Stomach (tissue), 8 donors: ENCODE measurements at regions not wholly inside any gene's neighbourhood (a gene's known extent, or its start where the extent isn't known, plus 50 kb on each side); places are given as distances from the start of the nearest gene placed in this dataset.

Experiments
- DNase-seq, 2 donors: peaks; one replicate each; pipeline versions ENCODE4 v3.0.0 to v3.0.0-alpha.2; 2013 to 2019
- H3K27ac ChIP-seq, 5 donors: fragments of 200-600 bp in 4 of 5; sonication (generic) in 4 of 5; one replicate each; pipeline ENCODE4 v1.5.1; 2013 to 2019; ENCODE audit warnings: mild to moderate bottlenecking in 1 of 5, moderate library complexity in 1 of 5
- H3K27me3 ChIP-seq, 3 donors: fragments of 200-600 bp; sonication (generic); one replicate each; pipeline ENCODE4 v1.5.1; 2017 to 2019; ENCODE audit warnings: mixed run types in 1 of 3
- H3K36me3 ChIP-seq, 4 donors: fragments of 200-600 bp; sonication (generic); 1 replicate in 3 of 4; 2 replicates in 1 of 4; pipeline ENCODE4 v1.5.1; 2016 to 2019
- H3K4me1 ChIP-seq, 4 donors: fragments of 200-600 bp; sonication (generic); one replicate each; pipeline ENCODE4 v1.5.1; 2016 to 2019
- H3K4me3 ChIP-seq, 4 donors: fragments of 200-600 bp; sonication (generic) in 3 of 4; one replicate each; pipeline ENCODE4 v1.5.1; 2016 to 2019; ENCODE audit warnings: mild to moderate bottlenecking in 1 of 4
- H3K9me3 ChIP-seq, 4 donors: fragments of 200-600 bp; sonication (generic); one replicate each; pipeline ENCODE4 v1.5.1; 2016 to 2019
- CTCF ChIP-seq, 7 experiments: fragments of 450-650 bp in 4 of 7; fragments of 200-600 bp in 3 of 7; sonication (generic) in 3 of 7; IDR thresholded peaks; one replicate each; pipeline ENCODE4 v1.5.1; 2016 to 2019; ENCODE audit warnings: antibody characterized with exemption in 7 of 7, control low read depth in 2 of 7, mild to moderate bottlenecking in 1 of 7
- EP300 ChIP-seq: sonication (generic); formaldehyde crosslinking; IDR thresholded peaks from one replicate; pipeline ENCODE4 v1.6.1; 2017; ENCODE audit warnings: antibody characterized with exemption
- POLR2A ChIP-seq, 4 donors: fragments of 450-650 bp; IDR thresholded peaks; one replicate each; pipeline ENCODE4 v1.6.1; 2016; ENCODE audit warnings: antibody characterized with exemption in 4 of 4, control low read depth in 2 of 4, mild to moderate bottlenecking in 1 of 4, moderate library complexity in 1 of 4
- POLR2AphosphoS5 ChIP-seq, 3 donors: sonication (generic); formaldehyde crosslinking; IDR thresholded peaks; one replicate each; pipeline ENCODE4 v1.6.1; 2016; ENCODE audit warnings: antibody characterized with exemption in 3 of 3
- WGBS, 5 donors: extraction: QIAGEN DNeasy Blood & Tissue Kit in 3 of 5; methylation state at CpG; one replicate each; pipeline versions ENCODE4 v1.1.5 to v1.1.7; 2013 to 2018; 5-methylcytosine and 5-hydroxymethylcytosine counted together
- intact Hi-C: fragments of 100-400 bp; cut with DNase I; formaldehyde crosslinking; loops from one replicate; pipeline ENCODE4 v1.15.1; 2023; ENCODE audit warnings: low total_unique reads
- donor health status: healthy with polysubstance abuse.
- donor health status: Bipolar disorder and iron deficiency.
- donor health status: healthy.

- H3K27me3 ChIP-seq = no peaks in the 10 kb centered on the region
- intact Hi-C loops = no loop called here
- DNase-seq = no peak
- TF ChIP-seq CTCF (IDR thresholded peaks at IDR 0.05) (no peak), EP300 (no peak), POLR2AphosphoS5 (IDR thresholded peaks at IDR 0.05) (no peak), POLR2A (IDR thresholded peaks at IDR 0.05) (no peak)
- no peaks in the 10 kb centered on the region for H3K36me3 ChIP-seq
- peaks cover 6 to 18% (median 9%) of the 10 kb centered on the region in 4 donors for H3K4me1 ChIP-seq
- no peak overlapping the region for H3K27ac ChIP-seq
- H3K9me3 ChIP-seq = no peaks in the 10 kb centered on the region
- no peak overlapping the region for H3K4me3 ChIP-seq
- 69 to 77% (median 74%) methylated on average over 5 of the region's 5 CpGs for WGBS, 5 donors
These were observed 259.1 kb upstream of the PLET1 start for GRCh38 chr11:112519751-112520150.

GRCh38 chr11:112520354-112520753, 259.7 kb upstream of the PLET1 start:
- no peak for DNase-seq
- 68 to 78% (median 75%) methylated on average over 2 of the region's 2 CpGs for WGBS, 5 donors
- no peak overlapping the region for H3K4me3 ChIP-seq
- TF ChIP-seq EP300 (no peak), POLR2AphosphoS5 (IDR thresholded peaks at IDR 0.05) (no peak), POLR2A (IDR thresholded peaks at IDR 0.05) (no peak), CTCF (IDR thresholded peaks at IDR 0.05) (no peak)
- H3K4me1 ChIP-seq = peaks cover 12 to 24% (median 13%) of the 10 kb centered on the region in 4 donors
- H3K27me3 ChIP-seq = no peaks in the 10 kb centered on the region
- no peak overlapping the region for H3K27ac ChIP-seq
- H3K36me3 ChIP-seq = no peaks in the 10 kb centered on the region
- no peaks in the 10 kb centered on the region for H3K9me3 ChIP-seq
- intact Hi-C loops = no loop called here

GRCh38 chr11:112522536-112522935, 261.9 kb upstream of the PLET1 start:
- intact Hi-C loops = no loop called here
- Histone ChIP-seq H3K4me3 (no peak overlapping the region), H3K27me3 (peaks cover 0 to 4% (median 0%) of the 10 kb centered on the region in 3 donors), H3K36me3 (no peaks in the 10 kb centered on the region), H3K4me1 (peaks cover 13 to 37% (median 25%) of the 10 kb centered on the region in 4 donors), H3K27ac (no peak overlapping the region), H3K9me3 (no peaks in the 10 kb centered on the region)
- no peak for TF ChIP-seq POLR2A (IDR thresholded peaks at IDR 0.05)
- TF ChIP-seq POLR2AphosphoS5 (IDR thresholded peaks at IDR 0.05) = no peak
- no peak for TF ChIP-seq CTCF (IDR thresholded peaks at IDR 0.05)
- TF ChIP-seq EP300 = no peak
- 52 to 84% (median 68%) methylated on average over 1 of the region's 1 CpG for WGBS, 5 donors
- no peak for DNase-seq

GRCh38 chr11:112523031-112523430, 262.4 kb upstream of the PLET1 start:
- peaks cover 0 to 4% (median 0%) of the 10 kb centered on the region in 3 donors for H3K27me3 ChIP-seq
- peak in 1 of 2 donors; percentile 25 for DNase-seq
- intact Hi-C loops = no loop called here
- peaks cover 13 to 37% (median 25%) of the 10 kb centered on the region in 4 donors for H3K4me1 ChIP-seq
- peak overlapping the region in 1 of 5 donors; percentile 13 for H3K27ac ChIP-seq
- WGBS, 5 donors = 29 to 36% (median 32%) methylated on average over 1 of the region's 1 CpG
- H3K36me3 ChIP-seq = no peaks in the 10 kb centered on the region
- TF ChIP-seq POLR2AphosphoS5 (IDR thresholded peaks at IDR 0.05) = no peak
- H3K9me3 ChIP-seq = no peaks in the 10 kb centered on the region
- H3K4me3 ChIP-seq = no peak overlapping the region

- H3K9me3 ChIP-seq = no peaks in the 10 kb centered on the region
- peak overlapping the region in 2 of 5 donors; percentile 13 to 63 for H3K27ac ChIP-seq
- TF ChIP-seq POLR2A (IDR thresholded peaks at IDR 0.05) = no peak
- no peak for TF ChIP-seq EP300
- no peak for TF ChIP-seq CTCF (IDR thresholded peaks at IDR 0.05)
- TF ChIP-seq POLR2AphosphoS5 (IDR thresholded peaks at IDR 0.05) = no peak
- no peaks in the 10 kb centered on the region for H3K36me3 ChIP-seq
- no peak overlapping the region for H3K4me3 ChIP-seq
- peak in 1 of 2 donors; percentile 69 for DNase-seq
- peaks cover 0 to 4% (median 0%) of the 10 kb centered on the region in 3 donors for H3K27me3 ChIP-seq
- intact Hi-C loops = no loop called here
- H3K4me1 ChIP-seq = peaks cover 13 to 37% (median 25%) of the 10 kb centered on the region in 4 donors
- 37 to 54% (median 46%) methylated on average over 4 of the region's 4 CpGs for WGBS, 5 donors
These were observed 262.8 kb upstream of the PLET1 start for GRCh38 chr11:112523477-112523876.
